Suprapubic skin (tissue), 4 donors: ENCODE measurements at regions not wholly inside any gene's neighbourhood (a gene's known extent, or its start where the extent isn't known, plus 50 kb on each side); places are given as distances from the start of the nearest gene placed in this dataset.

ENCODE experiments used
- DNase-seq, 2 donors: peaks; one replicate each; pipeline ENCODE4 v3.0.0-alpha.2; 2019; ENCODE audit warnings: low spot score in 2 of 2
- H3K27ac ChIP-seq: fragments of 200-600 bp; sonication (generic); one replicate; pipeline ENCODE4 v1.5.1; 2019
- H3K27me3 ChIP-seq: fragments of 200-600 bp; sonication (generic); one replicate; pipeline ENCODE4 v1.5.1; 2019
- H3K36me3 ChIP-seq: fragments of 200-600 bp; sonication (generic); one replicate; pipeline ENCODE4 v1.5.1; 2019
- H3K4me1 ChIP-seq: fragments of 200-600 bp; sonication (generic); one replicate; pipeline ENCODE4 v1.5.1; 2019
- H3K4me3 ChIP-seq: fragments of 200-600 bp; sonication (generic); one replicate; pipeline ENCODE4 v1.5.1; 2019; ENCODE audit warnings: mild to moderate bottlenecking
- H3K9me3 ChIP-seq: fragments of 200-600 bp; sonication (generic); one replicate; pipeline ENCODE4 v1.5.1; 2019
- CTCF ChIP-seq, 2 donors: fragments of 200-600 bp in 1 of 2; fragments of 450-650 bp in 1 of 2; sonication (generic) in 1 of 2; IDR thresholded peaks; one replicate each; pipeline ENCODE4 v1.5.1; 2016 to 2019; ENCODE audit warnings: antibody characterized with exemption in 2 of 2, mild to moderate bottlenecking in 1 of 2, moderate library complexity in 1 of 2
- EP300 ChIP-seq: sonication (generic); formaldehyde crosslinking; IDR thresholded peaks from one replicate; pipeline ENCODE4 v1.6.1; 2017; ENCODE audit warnings: antibody characterized with exemption
- POLR2A ChIP-seq, 2 donors: fragments of 450-650 bp; IDR thresholded peaks; one replicate each; pipeline ENCODE4 v1.6.1; 2017; ENCODE audit warnings: antibody characterized with exemption in 2 of 2, mild to moderate bottlenecking in 2 of 2, moderate library complexity in 2 of 2
- POLR2AphosphoS5 ChIP-seq, 3 donors: sonication (generic); formaldehyde crosslinking; IDR thresholded peaks; one replicate each; pipeline ENCODE4 v1.6.1; 2017; ENCODE audit warnings: antibody characterized with exemption in 3 of 3
- WGBS: methylation state at CpG from one replicate; pipeline ENCODE4 v1.1.5; 2018; 5-methylcytosine and 5-hydroxymethylcytosine counted together

GRCh38 chr2:15738943-15739342 lies 147.3 kb downstream of the DDX1 start:
- no peak overlapping the region for H3K4me3 ChIP-seq
- DNase-seq: peak in 1 of 2 donors; percentile 6
- WGBS: 96% methylated on average over 5 of the region's 5 CpGs
- no peaks in the 10 kb centered on the region for H3K27me3 ChIP-seq
- H3K9me3 ChIP-seq: no peaks in the 10 kb centered on the region
- no peaks in the 10 kb centered on the region for H3K36me3 ChIP-seq
- H3K4me1 ChIP-seq: peaks cover 2% of the 10 kb centered on the region
- no peak overlapping the region for H3K27ac ChIP-seq
- TF ChIP-seq POLR2A (IDR thresholded peaks at IDR 0.05): no peak
- TF ChIP-seq POLR2AphosphoS5 (IDR thresholded peaks at IDR 0.05): no peak
- TF ChIP-seq EP300: no peak
- TF ChIP-seq CTCF (IDR thresholded peaks at IDR 0.05): no peak

GRCh38 chr2:15744820-15745219 lies 153.2 kb downstream of the DDX1 start:
- Histone ChIP-seq H3K4me3 (no peak overlapping the region), H3K9me3 (no peaks in the 10 kb centered on the region), H3K36me3 (no peaks in the 10 kb centered on the region), H3K4me1 (peaks cover 4% of the 10 kb centered on the region), H3K27ac (no peak overlapping the region), H3K27me3 (peaks cover 4% of the 10 kb centered on the region)
- DNase-seq: no peak
- TF ChIP-seq POLR2A (IDR thresholded peaks at IDR 0.05) (no peak), EP300 (no peak), CTCF (IDR thresholded peaks at IDR 0.05) (no peak), POLR2AphosphoS5 (IDR thresholded peaks at IDR 0.05) (no peak)
- WGBS: 93% methylated on average over 5 of the region's 5 CpGs

GRCh38 chr2:15745350-15745749 lies 153.7 kb downstream of the DDX1 start:
- peaks cover 4% of the 10 kb centered on the region for H3K27me3 ChIP-seq
- H3K4me1 ChIP-seq: peaks cover 9% of the 10 kb centered on the region
- no peak overlapping the region for H3K27ac ChIP-seq
- no peak for DNase-seq
- WGBS: 88% methylated on average over 3 of the region's 3 CpGs
- TF ChIP-seq EP300 (no peak), POLR2AphosphoS5 (IDR thresholded peaks at IDR 0.05) (no peak), POLR2A (IDR thresholded peaks at IDR 0.05) (no peak), CTCF (IDR thresholded peaks at IDR 0.05) (no peak)
- H3K4me3 ChIP-seq: no peak overlapping the region
- no peaks in the 10 kb centered on the region for H3K36me3 ChIP-seq
- no peaks in the 10 kb centered on the region for H3K9me3 ChIP-seq

- peaks cover 9% of the 10 kb centered on the region for H3K4me1 ChIP-seq
- peaks cover 4% of the 10 kb centered on the region for H3K27me3 ChIP-seq
- H3K27ac ChIP-seq: no peak overlapping the region
- H3K9me3 ChIP-seq: no peaks in the 10 kb centered on the region
- no peaks in the 10 kb centered on the region for H3K36me3 ChIP-seq
- H3K4me3 ChIP-seq: no peak overlapping the region
- no peak for DNase-seq
- no peak for TF ChIP-seq POLR2A (IDR thresholded peaks at IDR 0.05)
- no peak for TF ChIP-seq EP300
- no peak for TF ChIP-seq POLR2AphosphoS5 (IDR thresholded peaks at IDR 0.05)
- TF ChIP-seq CTCF (IDR thresholded peaks at IDR 0.05): no peak
- WGBS: 59% methylated on average over 3 of the region's 6 CpGs
These were observed 154.4 kb downstream of the DDX1 start for GRCh38 chr2:15745907-15746702.

- 94% methylated on average over 6 of the region's 6 CpGs for WGBS
- Histone ChIP-seq H3K27ac (no peak overlapping the region), H3K9me3 (no peaks in the 10 kb centered on the region), H3K4me3 (no peak overlapping the region), H3K27me3 (peaks cover 4% of the 10 kb centered on the region), H3K36me3 (no peaks in the 10 kb centered on the region), H3K4me1 (peaks cover 9% of the 10 kb centered on the region)
- no peak for TF ChIP-seq CTCF (IDR thresholded peaks at IDR 0.05)
- no peak for TF ChIP-seq POLR2A (IDR thresholded peaks at IDR 0.05)
- TF ChIP-seq POLR2AphosphoS5 (IDR thresholded peaks at IDR 0.05): no peak
- no peak for TF ChIP-seq EP300
- DNase-seq: no peak
These were observed 155.3 kb downstream of the DDX1 start for GRCh38 chr2:15746703-15747550.
